ENCODE measurements at regions not wholly inside any gene's neighbourhood (a gene's known extent, or its start where the extent isn't known, plus 50 kb on each side); places are given as distances from the start of the nearest gene placed in this dataset.

- TF ChIP-seq CTCF (conservative IDR thresholded peaks at IDR 0.05 in 1 of 2, IDR thresholded peaks at IDR 0.05 in 1 of 2; ENCODE audit: low read depth in 1 of 2, low read length in 2 of 2) (no peak), EZH2 (IDR thresholded peaks at IDR 0.05; ENCODE audit: low read length, missing control alignments) (no peak)
Observed at GRCh38 chr2:242063436-242063835, 193.9 kb downstream of the RTP5 start.

Measured in fibroblast of lung (primary cell).